C4-2B (cell line): ENCODE measurements at regions not wholly inside any gene's neighbourhood (a gene's known extent, or its start where the extent isn't known, plus 50 kb on each side); places are given as distances from the start of the nearest gene placed in this dataset.

Source experiments
- CTCF ChIP-seq: fragments of 450-650 bp; conservative IDR thresholded peaks from 2 replicates; pipeline ENCODE4 v1.5.1; 2017; ENCODE audit warnings: mild to moderate bottlenecking
- ZFX ChIP-seq: fragments of 450-650 bp; IDR thresholded peaks from 2 replicates; pipeline ENCODE4 v1.6.1; 2017

GRCh38 chr7:123351027-123351426 is 151.3 kb upstream of the SLC13A1 start:
- TF ChIP-seq CTCF = no peak
- no peak for TF ChIP-seq ZFX
